H1 (cell line): ENCODE measurements at regions not wholly inside any gene's neighbourhood (a gene's known extent, or its start where the extent isn't known, plus 50 kb on each side); places are given as distances from the start of the nearest gene placed in this dataset.

ENCODE experiments used
- CTCF ChIA-PET: fragments of 300-600 bp; sonication (Branson Sonifier 250); formaldehyde crosslinking; loops from one replicate; lab custom pipeline; 2021; ENCODE audit not compliant: partially characterized antibody; lab: Charles Lee
- POLR2A ChIA-PET: fragments of 300-600 bp; sonication (Branson Sonifier 250); formaldehyde crosslinking; loops from one replicate; lab custom pipeline; 2021; ENCODE audit warnings: inconsistent platforms; ENCODE audit not compliant: partially characterized antibody; lab: Charles Lee
- DNase-seq, 2 experiments: peaks; one replicate each; pipeline versions ENCODE4 v3.0.0 to v3.0.0-alpha.2; 2010 to 2022; ENCODE audit warnings: low spot score in 2 of 2, low read depth in 1 of 2, mixed read lengths in 1 of 2
- FAIRE-seq: peaks from 2 replicates; lab custom pipeline; 2011; peaks lifted over from hg19 to GRCh38; lab: Jason Lieb, UNC
- H2AFZ ChIP-seq: 2 replicates; pipeline ENCODE4 v1.8.1; 2012; ENCODE audit warnings: low read length, inconsistent platforms
- H2AK5ac ChIP-seq: 2 replicates; pipeline ENCODE4 v1.6.1; 2013; ENCODE audit warnings: low read depth, low read length
- H2BK120ac ChIP-seq: replicated peaks from 2 replicates; pipeline ENCODE3; 2013; ENCODE audit warnings: low read depth, low read length, inconsistent platforms
- H2BK12ac ChIP-seq: 2 replicates; pipeline ENCODE4 v1.6.1; 2013; ENCODE audit warnings: low read depth, low read length
- H2BK15ac ChIP-seq: 2 replicates; pipeline ENCODE4 v1.6.1; 2013; ENCODE audit warnings: low read length
- H2BK20ac ChIP-seq: 2 replicates; pipeline ENCODE4 v1.6.1; 2013; ENCODE audit warnings: low read length
- H2BK5ac ChIP-seq: 2 replicates; pipeline ENCODE4 v1.6.1; 2013; ENCODE audit warnings: low read depth, low read length
- H3K14ac ChIP-seq: 2 replicates; pipeline ENCODE4 v1.6.1; 2013; ENCODE audit warnings: inconsistent platforms; ENCODE audit not compliant: insufficient read length
- H3K18ac ChIP-seq: 2 replicates; pipeline ENCODE4 v1.6.1; 2013; ENCODE audit warnings: low read length; ENCODE audit errors: extremely low read depth
- H3K23ac ChIP-seq: 2 replicates; pipeline ENCODE4 v1.6.1; 2013; ENCODE audit warnings: inconsistent platforms; ENCODE audit not compliant: insufficient read length
- H3K23me2 ChIP-seq: 2 replicates; pipeline ENCODE4 v1.6.1; 2013; ENCODE audit warnings: low read depth, low read length
- H3K27ac ChIP-seq: 2 replicates; pipeline ENCODE4 v1.6.1; 2011; ENCODE audit warnings: low read depth, low read length, inconsistent platforms
- H3K27me3 ChIP-seq, 4 experiments: replicated peaks in 1 of 4; 1 replicate in 1 of 4; 2 replicates in 3 of 4; pipeline versions ENCODE4 v1.6.1 to v1.8.1; 2011 to 2013; ENCODE audit warnings: low read length in 3 of 4, mild to moderate bottlenecking in 3 of 4, inconsistent platforms in 2 of 4, mixed read lengths in 2 of 4, moderate library complexity in 1 of 4; ENCODE audit not compliant: control insufficient read depth in 3 of 4, insufficient read depth in 3 of 4; ENCODE audit errors: extremely low read depth in 1 of 4
- H3K36me3 ChIP-seq, 4 experiments: 2 replicates each; pipeline versions ENCODE4 v1.6.1 to v1.8.1; 2011 to 2013; ENCODE audit warnings: mild to moderate bottlenecking in 4 of 4, low read length in 3 of 4, moderate library complexity in 2 of 4, control low read depth in 1 of 4, inconsistent platforms in 1 of 4; ENCODE audit not compliant: insufficient read depth in 4 of 4, control insufficient read depth in 2 of 4
- H3K4ac ChIP-seq: replicated peaks from 2 replicates; pipeline ENCODE3; 2013; ENCODE audit warnings: low read length, low read depth, mixed read lengths, inconsistent platforms; ENCODE audit not compliant: insufficient read length
- H3K4me1 ChIP-seq, 4 experiments: replicated peaks in 1 of 4; 1 replicate in 1 of 4; 2 replicates in 3 of 4; pipeline versions ENCODE4 v1.6.1 to v1.8.1; 2011 to 2013; ENCODE audit warnings: low read length in 3 of 4, inconsistent platforms in 2 of 4, mixed read lengths in 1 of 4; ENCODE audit not compliant: insufficient read depth in 4 of 4, control insufficient read depth in 3 of 4
- H3K4me2 ChIP-seq, 2 experiments: 2 replicates each; pipeline versions ENCODE4 v1.6.1 to v1.8.1; 2011 to 2013; ENCODE audit warnings: low read depth in 2 of 2, low read length in 2 of 2, control low read depth in 1 of 2, inconsistent platforms in 1 of 2, mild to moderate bottlenecking in 1 of 2; ENCODE audit not compliant: insufficient read depth in 1 of 2
- H3K4me3 ChIP-seq, 4 experiments: fragments of 200-600, 300-600 bp in 1 of 4; sonication (generic), shearing (Covaris generic), sonication (Bioruptor Twin) in 1 of 4; 2 replicates each; pipeline versions ENCODE4 v1.5.1 to v1.8.1; 2011 to 2016; ENCODE audit warnings: low read length in 4 of 4, low read depth in 3 of 4, control low read depth in 2 of 4, inconsistent platforms in 2 of 4, mild to moderate bottlenecking in 2 of 4, mixed read lengths in 1 of 4, moderate library complexity in 1 of 4; ENCODE audit not compliant: insufficient read depth in 2 of 4; ENCODE audit errors: extremely low read depth in 1 of 4
- H3K56ac ChIP-seq: replicated peaks from 2 replicates; pipeline ENCODE3; 2013; ENCODE audit warnings: low read depth, mild to moderate bottlenecking, mixed read lengths, low read length, inconsistent platforms; ENCODE audit not compliant: insufficient read length
- H3K79me1 ChIP-seq: 2 replicates; pipeline ENCODE4 v1.6.1; 2013; ENCODE audit warnings: low read depth, low read length, control low read depth
- H3K79me2 ChIP-seq, 2 experiments: 2 replicates each; pipeline versions ENCODE4 v1.6.1 to v1.8.1; 2012 to 2013; ENCODE audit warnings: low read length in 2 of 2, mild to moderate bottlenecking in 2 of 2, inconsistent platforms in 1 of 2; ENCODE audit not compliant: insufficient read depth in 2 of 2, control insufficient read depth in 1 of 2
- H3K9ac ChIP-seq, 4 experiments: replicated peaks in 1 of 4; 1 replicate in 1 of 4; 2 replicates in 3 of 4; pipeline versions ENCODE4 v1.6.1 to v1.8.1; 2011 to 2013; ENCODE audit warnings: low read depth in 3 of 4, low read length in 3 of 4, control low read depth in 2 of 4, mild to moderate bottlenecking in 2 of 4, moderate library complexity in 2 of 4, inconsistent platforms in 1 of 4; ENCODE audit errors: extremely low read depth in 1 of 4
- H3K9me3 ChIP-seq, 2 experiments: 2 replicates each; pipeline versions ENCODE4 v1.6.1 to v1.8.1; 2012 to 2013; ENCODE audit warnings: mild to moderate bottlenecking in 2 of 2, moderate library complexity in 2 of 2, control low read depth in 1 of 2, inconsistent platforms in 1 of 2, low read depth in 1 of 2, low read length in 1 of 2, mixed read lengths in 1 of 2; ENCODE audit not compliant: insufficient read depth in 2 of 2
- H4K20me1 ChIP-seq, 2 experiments: replicated peaks in 1 of 2; 2 replicates each; pipeline versions ENCODE3 to v1.8.1; 2011 to 2013; ENCODE audit warnings: inconsistent platforms in 2 of 2, low read length in 2 of 2, mild to moderate bottlenecking in 1 of 2; ENCODE audit not compliant: insufficient read depth in 2 of 2, control insufficient read depth in 1 of 2
- H4K5ac ChIP-seq: 2 replicates; pipeline ENCODE4 v1.6.1; 2013; ENCODE audit warnings: low read length, low read depth, mixed read lengths, inconsistent platforms; ENCODE audit not compliant: insufficient read length
- H4K8ac ChIP-seq: 2 replicates; pipeline ENCODE4 v1.8.0; 2013; ENCODE audit warnings: mild to moderate bottlenecking, moderate library complexity, low read length, inconsistent platforms; ENCODE audit not compliant: insufficient read depth; ENCODE audit errors: extremely low read depth
- H4K91ac ChIP-seq: replicated peaks from 2 replicates; pipeline ENCODE3; 2013; ENCODE audit warnings: low read length, mixed read lengths, inconsistent platforms; ENCODE audit not compliant: insufficient read length
- ASH2L ChIP-seq: fragments of 200-600, 300-600 bp; sonication (generic); IDR thresholded peaks from one replicate; pipeline ENCODE4 v1.7.1; 2017; ENCODE audit warnings: low read length
- CHD2 ChIP-seq: IDR thresholded peaks from 2 replicates; pipeline ENCODE4 v1.6.1; 2012; ENCODE audit warnings: low read length, improper control_type of control experiment
- CTBP2 ChIP-seq: IDR thresholded peaks from 2 replicates; pipeline ENCODE4 v1.7.0; 2011; ENCODE audit warnings: borderline replicate concordance, mild to moderate bottlenecking, moderate library complexity, mixed read lengths, low read length; ENCODE audit not compliant: insufficient read depth, insufficient read length
- HDAC2 ChIP-seq, 2 experiments: fragments of 300-600 bp in 1 of 2; sonication (generic) in 1 of 2; IDR thresholded peaks; 2 replicates each; pipeline ENCODE4 v1.6.1; 2011 to 2012; ENCODE audit warnings: low read depth in 2 of 2, low read length in 2 of 2, mild to moderate bottlenecking in 2 of 2, moderate library complexity in 2 of 2, borderline replicate concordance in 1 of 2, inconsistent platforms in 1 of 2
- JUN ChIP-seq: IDR thresholded peaks from 2 replicates; pipeline ENCODE4 v1.6.1; 2011; ENCODE audit warnings: low read depth, mild to moderate bottlenecking, improper control_type of control experiment, low read length
- KDM1A ChIP-seq: fragments of 200-600, 300-600 bp; sonication (generic); IDR thresholded peaks from 2 replicates; pipeline ENCODE4 v1.7.1; 2016; ENCODE audit warnings: mild to moderate bottlenecking, low read length, borderline replicate concordance
- POLR2A ChIP-seq, 2 experiments: IDR thresholded peaks; 1 replicate in 1 of 2; 2 replicates in 1 of 2; pipeline ENCODE4 v1.6.1; 2011; ENCODE audit warnings: low read depth in 2 of 2, low read length in 2 of 2, mild to moderate bottlenecking in 2 of 2; ENCODE audit errors: control extremely low read depth in 1 of 2
- POU5F1 ChIP-seq: IDR thresholded peaks from 2 replicates; pipeline ENCODE4 v1.6.1; 2011; ENCODE audit warnings: low read depth, mild to moderate bottlenecking, low read length, moderate library complexity
- RXRA ChIP-seq: IDR thresholded peaks from 2 replicates; pipeline ENCODE4 v1.6.1; 2011; ENCODE audit warnings: low read depth, mild to moderate bottlenecking, low read length, moderate library complexity; ENCODE audit not compliant: insufficient read depth
- SIX5 ChIP-seq: IDR thresholded peaks from 2 replicates; pipeline ENCODE4 v1.6.1; 2011; ENCODE audit warnings: mild to moderate bottlenecking, low read depth, low read length
- SUZ12 ChIP-seq: fragments of 200-600 bp; sonication (generic); IDR thresholded peaks from 2 replicates; pipeline ENCODE4 v1.6.1; 2012; ENCODE audit warnings: mild to moderate bottlenecking, inconsistent platforms, low read length, moderate library complexity, mixed read lengths
- TEAD4 ChIP-seq: IDR thresholded peaks from 2 replicates; pipeline ENCODE4 v1.6.1; 2012; ENCODE audit warnings: low read depth, low read length, inconsistent platforms, mixed read lengths
- USF2 ChIP-seq: IDR thresholded peaks from 2 replicates; pipeline ENCODE4 v1.6.1; 2011; ENCODE audit warnings: low read length, improper control_type of control experiment
- YY1 ChIP-seq: IDR thresholded peaks from 2 replicates; pipeline ENCODE4 v1.6.1; 2011; ENCODE audit warnings: low read depth, mild to moderate bottlenecking, low read length
- ZNF274 ChIP-seq: IDR thresholded peaks from 2 replicates; pipeline ENCODE4 v1.7.0; 2012; ENCODE audit warnings: low read length, borderline replicate concordance; ENCODE audit errors: extremely low read depth
- WGBS, 2 experiments: shearing (Covaris generic) in 1 of 2; methylation state at CpG; one replicate each; pipeline versions ENCODE4 v1.1.6 to v1.1.7; 2013 to 2015; ENCODE audit warnings: low lambda C conversion rate in 2 of 2, mixed read lengths in 2 of 2, inconsistent platforms in 1 of 2, low coverage in 1 of 2, missing lambda C conversion rate in 1 of 2; ENCODE audit not compliant: insufficient replicate concordance in 2 of 2, insufficient coverage in 1 of 2, insufficient read length in 1 of 2; ENCODE audit errors: extremely low coverage in 1 of 2, missing lambda C conversion rate in 1 of 2; 5-methylcytosine and 5-hydroxymethylcytosine counted together

- H2BK5ac ChIP-seq = no peak overlapping the region
- FAIRE-seq (no peak), DNase-seq (no peak)
- no peak overlapping the region for H3K4me2 ChIP-seq
- H3K4me3 ChIP-seq = no peak overlapping the region
- H3K23me2 ChIP-seq = no peaks in the 10 kb centered on the region
- no peaks in the 10 kb centered on the region for H4K20me1 ChIP-seq
- H4K91ac ChIP-seq = no peak overlapping the region
- no peak overlapping the region for H2BK12ac ChIP-seq
- H3K18ac ChIP-seq = no peak overlapping the region
- peaks cover 0 to 2% of the 10 kb centered on the region in 2 experiments; a peak in 1 of 4 replicates for H3K9me3 ChIP-seq
- H2BK20ac ChIP-seq = no peak overlapping the region
- no peak overlapping the region for H3K56ac ChIP-seq
- ChIA-PET POLR2A (no interaction called here), CTCF (interaction anchor here (1.5 to 1.7 kb wide), 2 partner anchors 17 to 166 kb away, joined by 3 read pairs; no protein-coding TSS in a partner anchor)
- H4K5ac ChIP-seq = no peak overlapping the region
- 100% methylated on average over 3 of the region's 6 CpGs; no CpG with 5 or more reads in 1 of the 2 experiments for WGBS, 2 experiments
- H3K4me1 ChIP-seq = no peaks in the 10 kb centered on the region
- H3K27ac ChIP-seq = no peak overlapping the region
- no peaks in the 10 kb centered on the region for H3K36me3 ChIP-seq
- H3K14ac ChIP-seq = no peak overlapping the region
- H3K4ac ChIP-seq = no peak overlapping the region
- no peak overlapping the region for H3K9ac ChIP-seq
- H2AFZ ChIP-seq = no peak overlapping the region
- H4K8ac ChIP-seq = no peak overlapping the region
- H2AK5ac ChIP-seq = no peak overlapping the region
- no peak overlapping the region for H2BK120ac ChIP-seq
- no peaks in the 10 kb centered on the region for H3K79me1 ChIP-seq
- H2BK15ac ChIP-seq = no peak overlapping the region
- H3K23ac ChIP-seq = no peak overlapping the region
- no peaks in the 10 kb centered on the region for H3K79me2 ChIP-seq
- H3K27me3 ChIP-seq = no peaks in the 10 kb centered on the region
- TF ChIP-seq POLR2A (IDR thresholded peaks at IDR 0.05; ENCODE audit: control extremely low read depth in 1 of 2, low read depth in 2 of 2, low read length in 2 of 2) (no peak), POU5F1 (no peak), ASH2L (no peak), CHD2 (no peak), ZNF274 (no peak), YY1 (no peak), RXRA (no peak), JUN (no peak), SUZ12 (no peak), USF2 (no peak), HDAC2 (IDR thresholded peaks at IDR 0.05; ENCODE audit: borderline replicate concordance in 1 of 2, low read depth in 2 of 2, low read length in 2 of 2) (no peak), TEAD4 (no peak), SIX5 (no peak), CTBP2 (no peak), KDM1A (no peak)
Observed at GRCh38 chr20:47878601-47879027, 93.3 kb upstream of the SULF2 start.
